NB4 (cell line): ENCODE measurements at regions not wholly inside any gene's neighbourhood (a gene's known extent, or its start where the extent isn't known, plus 50 kb on each side); places are given as distances from the start of the nearest gene placed in this dataset.

Experiments used
- DNase-seq: peaks from one replicate; pipeline ENCODE4 v3.0.0; 2010; ENCODE audit warnings: low read depth
- H3K4me3 ChIP-seq: one replicate; pipeline ENCODE4 v1.5.1; 2011; ENCODE audit warnings: mild to moderate bottlenecking, low read depth, low read length, moderate library complexity
- CTCF ChIP-seq: IDR thresholded peaks from one replicate; pipeline ENCODE4 v1.5.1; 2012; ENCODE audit warnings: low read depth, low read length
- MYC ChIP-seq: IDR thresholded peaks from 2 replicates; pipeline ENCODE4 v1.6.1; 2011; ENCODE audit warnings: low read depth, low read length
- POLR2A ChIP-seq: IDR thresholded peaks from 2 replicates; pipeline ENCODE4 v1.6.1; 2011; ENCODE audit warnings: mild to moderate bottlenecking; ENCODE audit not compliant: insufficient read length; ENCODE audit errors: extremely low read depth
- TF ChIP-seq, protein P1 (sequence below): IDR thresholded peaks from 2 replicates; pipeline ENCODE4 v1.6.1; 2011; ENCODE audit warnings: low read depth, low read length

DNA sequence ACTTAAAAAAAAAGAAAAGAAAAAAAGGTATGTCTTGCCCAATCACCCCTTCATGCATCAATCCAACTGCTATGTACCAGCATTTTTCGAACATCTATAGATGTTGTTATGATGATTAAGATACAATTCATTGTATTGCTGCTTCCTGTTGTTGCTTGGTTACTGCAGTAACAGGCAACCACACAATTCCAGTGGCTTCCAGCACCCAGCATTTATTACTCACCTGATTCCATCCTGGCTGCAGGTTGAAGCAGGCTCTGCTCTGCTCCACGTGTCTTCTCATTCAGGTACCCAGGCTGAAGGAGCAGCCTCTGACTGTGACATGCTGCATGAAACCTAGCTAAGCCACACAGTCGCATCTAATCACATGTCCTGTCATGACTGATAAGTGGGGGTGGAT lies 196.9 kb downstream of the INO80D start:
- no peak for DNase-seq
- H3K4me3 ChIP-seq = no peak overlapping the region
- TF ChIP-seq, protein P1, sequence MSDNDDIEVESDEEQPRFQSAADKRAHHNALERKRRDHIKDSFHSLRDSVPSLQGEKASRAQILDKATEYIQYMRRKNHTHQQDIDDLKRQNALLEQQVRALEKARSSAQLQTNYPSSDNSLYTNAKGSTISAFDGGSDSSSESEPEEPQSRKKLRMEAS = no peak
- TF ChIP-seq CTCF (no peak), MYC (no peak), POLR2A (no peak)

DNA sequence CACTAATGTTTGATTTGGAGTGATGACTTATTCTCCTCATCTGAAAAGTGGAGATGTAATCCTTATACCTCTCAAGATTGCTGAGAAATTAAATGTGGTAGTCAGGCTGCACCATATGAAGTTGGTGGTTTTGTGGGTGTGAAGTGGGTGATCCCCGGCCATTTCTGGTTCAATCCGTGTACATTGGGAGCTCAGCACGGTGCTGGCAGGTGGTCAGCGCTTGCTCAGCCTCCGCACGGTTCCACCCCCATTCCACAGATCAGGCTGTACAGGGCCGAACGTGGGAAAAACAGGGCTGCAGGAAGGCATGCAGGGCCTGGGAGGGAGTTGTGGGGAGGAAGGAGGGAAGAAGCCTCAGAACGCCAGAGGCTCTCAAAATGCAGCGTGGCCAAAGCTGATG lies 198.3 kb downstream of the INO80D start:
- no peak for DNase-seq
- no peak overlapping the region for H3K4me3 ChIP-seq
- TF ChIP-seq CTCF = no peak
- no peak for TF ChIP-seq POLR2A
- no peak for TF ChIP-seq MYC
- TF ChIP-seq, protein P1 = no peak

DNA sequence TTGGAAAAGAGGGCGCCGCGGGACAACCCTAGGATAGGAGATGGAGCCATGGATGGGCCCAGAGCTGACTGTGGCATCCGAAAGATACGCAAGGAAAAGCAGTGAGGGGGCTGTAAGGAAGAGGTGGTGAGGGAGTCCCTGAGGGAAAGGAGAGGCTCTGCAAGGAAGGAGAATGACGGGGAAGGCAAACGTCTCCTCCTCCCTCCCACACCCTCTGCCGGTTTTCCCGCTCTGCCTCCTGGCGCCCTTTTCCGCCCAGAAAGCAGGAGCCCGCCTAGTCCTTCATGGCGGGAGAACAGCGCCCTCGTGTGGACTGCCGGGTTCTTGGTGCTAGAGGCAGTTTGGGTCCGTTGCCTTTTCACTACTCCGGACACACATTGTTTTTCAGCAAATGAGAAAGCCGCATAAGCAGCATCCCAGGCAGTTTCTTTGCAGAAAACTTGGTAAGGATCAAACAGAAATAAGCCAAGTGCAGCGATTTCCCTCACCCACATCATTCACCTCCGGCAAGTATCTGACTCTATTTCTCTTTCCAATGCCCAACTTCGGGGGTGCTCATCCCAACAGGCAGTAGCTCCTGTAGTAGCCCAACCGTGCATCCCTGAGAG lies 200.4 kb downstream of the INO80D start:
- H3K4me3 ChIP-seq = no peak overlapping the region
- peak; percentile 80 for DNase-seq
- peak; percentile 96 for TF ChIP-seq CTCF
- no peak for TF ChIP-seq POLR2A
- no peak for TF ChIP-seq MYC

DNA sequence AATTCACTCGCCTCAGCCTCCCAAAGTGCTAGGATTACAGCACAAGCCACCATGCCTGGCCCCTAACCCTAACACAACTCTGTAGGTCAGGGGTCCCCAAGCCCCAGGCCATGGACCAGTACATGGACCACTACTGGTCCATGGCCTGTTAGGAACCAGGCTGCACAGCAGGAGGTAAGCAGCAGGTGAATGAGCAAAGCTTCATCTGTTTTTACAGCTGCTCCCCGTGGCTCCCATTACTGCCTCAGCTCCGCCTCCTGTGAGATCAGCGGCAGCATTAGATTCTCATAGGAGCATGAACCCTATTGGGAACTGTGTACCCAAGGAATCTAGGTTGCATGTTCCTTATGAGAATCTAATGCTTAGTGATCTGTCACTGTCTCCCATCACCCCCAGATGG lies 201.7 kb downstream of the NRP2 start:
- TF ChIP-seq MYC (no peak), POLR2A (no peak), CTCF (no peak)
- TF ChIP-seq, protein P1 = no peak
- DNase-seq = no peak
- no peak overlapping the region for H3K4me3 ChIP-seq

- TF ChIP-seq POLR2A (no peak), CTCF (no peak), MYC (no peak)
- TF ChIP-seq, protein P1 = no peak
- H3K4me3 ChIP-seq = no peak overlapping the region
- DNase-seq = no peak
Observed at GRCh38 chr2:205882806-205883425, 200.6 kb downstream of the NRP2 start.

DNA sequence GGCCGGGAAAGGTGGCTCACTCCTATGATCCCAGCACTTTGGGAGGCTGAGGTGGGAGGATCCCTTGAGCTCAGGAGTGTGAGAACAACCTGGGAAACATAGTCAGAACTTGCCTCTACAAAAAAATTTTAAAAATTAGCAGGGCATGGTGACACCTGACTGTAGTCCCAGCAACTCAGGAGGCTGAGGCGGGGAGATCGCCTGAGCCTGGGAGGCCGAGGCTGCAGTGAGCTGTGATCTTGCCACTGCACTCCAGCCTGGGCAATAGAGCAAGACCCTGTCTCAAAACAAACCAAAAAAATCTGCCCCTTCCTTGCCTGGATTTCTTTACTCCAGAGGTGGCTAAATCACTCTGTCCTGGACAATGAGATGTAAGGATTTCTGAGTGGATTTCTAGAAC lies 197.7 kb downstream of the NRP2 start:
- no peak for DNase-seq
- no peak overlapping the region for H3K4me3 ChIP-seq
- TF ChIP-seq, protein P1 = no peak
- TF ChIP-seq CTCF (no peak), MYC (no peak)
